Tibial artery (tissue), 4 donors: ENCODE measurements at regions not wholly inside any gene's neighbourhood (a gene's known extent, or its start where the extent isn't known, plus 50 kb on each side); places are given as distances from the start of the nearest gene placed in this dataset.

ENCODE experiments used
- DNase-seq, 2 donors: peaks; one replicate each; pipeline ENCODE4 v3.0.0-alpha.2; 2019
- H3K27ac ChIP-seq, 2 donors: fragments of 200-600 bp; sonication (generic) in 1 of 2; 1 replicate in 1 of 2; 2 replicates in 1 of 2; pipeline ENCODE4 v1.5.1; 2018 to 2019; ENCODE audit warnings: mild to moderate bottlenecking in 1 of 2
- H3K27me3 ChIP-seq, 2 donors: fragments of 200-600 bp; sonication (generic) in 1 of 2; one replicate each; pipeline versions ENCODE4 v1.5.1 to v1.6.0; 2016 to 2019
- H3K36me3 ChIP-seq, 3 donors: fragments of 200-600 bp; sonication (generic) in 2 of 3; one replicate each; pipeline ENCODE4 v1.5.1; 2016 to 2019; ENCODE audit warnings: mild to moderate bottlenecking in 2 of 3
- H3K4me1 ChIP-seq, 4 donors: fragments of 200-600 bp; sonication (generic) in 2 of 4; 1 replicate in 3 of 4; 2 replicates in 1 of 4; pipeline ENCODE4 v1.5.1; 2016 to 2019
- H3K4me3 ChIP-seq, 2 donors: fragments of 200-600 bp; sonication (generic) in 1 of 2; 1 replicate in 1 of 2; 2 replicates in 1 of 2; pipeline ENCODE4 v1.5.1; 2018 to 2019; ENCODE audit warnings: mild to moderate bottlenecking in 2 of 2
- H3K9me3 ChIP-seq, 3 donors: fragments of 200-600 bp; sonication (generic) in 1 of 3; one replicate each; pipeline ENCODE4 v1.5.1; 2016 to 2019
- intact Hi-C: fragments of 100-400 bp; cut with DNase I; formaldehyde crosslinking; loops from one replicate; pipeline ENCODE4 v1.15.0; 2023; ENCODE audit warnings: low total_unique reads
- TF ChIP-seq, protein P1 (sequence below), 2 experiments: fragments of 200-600 bp in 1 of 2; fragments of 450-650 bp in 1 of 2; IDR thresholded peaks; one replicate each; pipeline ENCODE4 v1.5.1; 2017 to 2019; ENCODE audit warnings: antibody characterized with exemption in 2 of 2, mild to moderate bottlenecking in 1 of 2, moderate library complexity in 1 of 2

- Histone ChIP-seq H3K27me3 (peaks cover 0 to 9% of the 10 kb centered on the region in 2 donors), H3K9me3 (peaks cover 0 to 11% (median 10%) of the 10 kb centered on the region in 3 donors), H3K4me1 (no peaks in the 10 kb centered on the region), H3K27ac (no peak overlapping the region), H3K36me3 (no peaks in the 10 kb centered on the region), H3K4me3 (no peak overlapping the region)
- DNase-seq = no peak
- intact Hi-C loops = no loop called here
- TF ChIP-seq, protein P1, sequence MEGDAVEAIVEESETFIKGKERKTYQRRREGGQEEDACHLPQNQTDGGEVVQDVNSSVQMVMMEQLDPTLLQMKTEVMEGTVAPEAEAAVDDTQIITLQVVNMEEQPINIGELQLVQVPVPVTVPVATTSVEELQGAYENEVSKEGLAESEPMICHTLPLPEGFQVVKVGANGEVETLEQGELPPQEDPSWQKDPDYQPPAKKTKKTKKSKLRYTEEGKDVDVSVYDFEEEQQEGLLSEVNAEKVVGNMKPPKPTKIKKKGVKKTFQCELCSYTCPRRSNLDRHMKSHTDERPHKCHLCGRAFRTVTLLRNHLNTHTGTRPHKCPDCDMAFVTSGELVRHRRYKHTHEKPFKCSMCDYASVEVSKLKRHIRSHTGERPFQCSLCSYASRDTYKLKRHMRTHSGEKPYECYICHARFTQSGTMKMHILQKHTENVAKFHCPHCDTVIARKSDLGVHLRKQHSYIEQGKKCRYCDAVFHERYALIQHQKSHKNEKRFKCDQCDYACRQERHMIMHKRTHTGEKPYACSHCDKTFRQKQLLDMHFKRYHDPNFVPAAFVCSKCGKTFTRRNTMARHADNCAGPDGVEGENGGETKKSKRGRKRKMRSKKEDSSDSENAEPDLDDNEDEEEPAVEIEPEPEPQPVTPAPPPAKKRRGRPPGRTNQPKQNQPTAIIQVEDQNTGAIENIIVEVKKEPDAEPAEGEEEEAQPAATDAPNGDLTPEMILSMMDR (IDR thresholded peaks at IDR 0.05) = no peak
These were observed 1026.0 kb downstream of the TBC1D22A start for GRCh38 chr22:47788461-47788860.

- no peaks in the 10 kb centered on the region for H3K36me3 ChIP-seq
- DNase-seq = no peak
- H3K4me1 ChIP-seq = no peaks in the 10 kb centered on the region
- H3K27me3 ChIP-seq = peaks cover 0 to 9% of the 10 kb centered on the region in 2 donors
- intact Hi-C loops = no loop called here
- H3K27ac ChIP-seq = no peak overlapping the region
- TF ChIP-seq, protein P1 (IDR thresholded peaks at IDR 0.05) = no peak
- H3K9me3 ChIP-seq = peaks cover 0 to 11% (median 10%) of the 10 kb centered on the region in 3 donors
- H3K4me3 ChIP-seq = no peak overlapping the region
These were observed 1025.2 kb downstream of the TBC1D22A start for GRCh38 chr22:47787501-47788227.

DNA sequence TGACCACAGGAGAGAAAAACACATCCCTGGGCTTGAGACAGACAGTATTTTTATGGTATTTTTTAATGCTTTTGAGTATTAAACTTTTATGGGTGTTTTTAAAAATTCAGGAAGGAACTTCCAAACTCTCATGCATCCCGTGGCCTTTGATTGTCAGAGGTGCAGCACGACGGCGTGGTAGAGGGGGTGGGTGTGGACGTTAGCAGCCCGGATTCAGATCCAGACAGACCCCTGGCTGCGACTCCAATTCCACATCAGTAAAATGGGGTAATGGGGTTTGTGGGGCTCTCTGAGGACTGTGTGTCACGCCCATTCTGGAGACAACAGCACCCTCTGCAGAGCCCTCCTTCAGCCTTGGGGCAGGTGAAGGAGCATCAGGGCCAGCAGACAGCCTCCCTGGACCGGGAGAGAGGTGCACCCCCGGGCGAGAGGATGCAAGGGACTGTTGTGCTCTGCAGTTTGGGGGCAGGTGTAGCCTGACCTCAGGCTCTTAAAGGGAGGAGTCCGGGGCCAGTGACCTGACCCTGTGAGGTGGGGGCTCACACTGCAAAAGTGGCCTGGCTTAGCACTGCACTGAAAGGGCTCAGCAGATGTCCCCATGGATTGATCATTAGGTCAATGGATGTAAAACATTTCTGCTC lies 1024.3 kb downstream of the TBC1D22A start:
- Histone ChIP-seq H3K4me1 (no peaks in the 10 kb centered on the region), H3K27me3 (peaks cover 0 to 9% of the 10 kb centered on the region in 2 donors), H3K27ac (no peak overlapping the region), H3K9me3 (peaks cover 0 to 11% (median 10%) of the 10 kb centered on the region in 3 donors), H3K4me3 (no peak overlapping the region), H3K36me3 (no peaks in the 10 kb centered on the region)
- TF ChIP-seq, protein P1 (IDR thresholded peaks at IDR 0.05) = no peak
- DNase-seq = no peak
- intact Hi-C loops = no loop called here

- Histone ChIP-seq H3K9me3 (peaks cover 0 to 11% (median 10%) of the 10 kb centered on the region in 3 donors), H3K27ac (no peak overlapping the region), H3K27me3 (peaks cover 0 to 9% of the 10 kb centered on the region in 2 donors), H3K36me3 (no peaks in the 10 kb centered on the region), H3K4me1 (no peaks in the 10 kb centered on the region), H3K4me3 (no peak overlapping the region)
- no peak for DNase-seq
- TF ChIP-seq, protein P1 (IDR thresholded peaks at IDR 0.05) = no peak
- intact Hi-C loops = no loop called here
These were observed 1022.5 kb downstream of the TBC1D22A start for GRCh38 chr22:47784991-47785390.

- TF ChIP-seq, protein P1 (IDR thresholded peaks at IDR 0.05) = no peak
- Histone ChIP-seq H3K9me3 (peaks cover 0 to 11% (median 10%) of the 10 kb centered on the region in 3 donors), H3K27me3 (peaks cover 0 to 9% of the 10 kb centered on the region in 2 donors), H3K4me3 (no peak overlapping the region), H3K27ac (no peak overlapping the region), H3K36me3 (no peaks in the 10 kb centered on the region), H3K4me1 (no peaks in the 10 kb centered on the region)
- intact Hi-C loops = no loop called here
- no peak for DNase-seq
These were observed 1022.0 kb downstream of the TBC1D22A start for GRCh38 chr22:47784367-47784983.
